HG02840 (cell line): ENCODE measurements at regions not wholly inside any gene's neighbourhood (a gene's known extent, or its start where the extent isn't known, plus 50 kb on each side); places are given as distances from the start of the nearest gene placed in this dataset.

Experiments
- ATAC-seq: cut with Tn5 transposase; IDR thresholded peaks from one replicate; pipeline ENCODE4 v1.9.1; 2021; ENCODE audit warnings: mild to moderate bottlenecking, moderate library complexity, moderate number of reproducible peaks; ENCODE audit not compliant: unreplicated experiment, low FRiP score

DNA sequence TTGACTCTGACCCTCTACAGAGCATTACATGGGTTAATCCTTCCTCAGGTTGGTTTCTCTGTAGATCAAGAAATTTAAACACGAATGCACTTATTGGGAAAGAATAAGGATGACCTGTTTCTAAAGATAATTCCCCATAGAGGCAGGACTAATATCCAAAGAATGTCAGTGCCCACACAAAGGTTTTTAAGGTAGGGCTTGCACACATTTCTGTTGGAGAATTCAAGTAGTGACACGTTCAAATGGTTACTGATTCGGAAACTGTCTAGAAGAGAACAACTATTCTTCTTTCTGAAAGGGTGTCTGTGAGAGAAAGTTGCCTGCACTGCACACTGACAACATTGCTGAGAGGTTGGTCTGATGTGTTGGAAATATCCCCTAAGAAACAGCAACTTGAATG lies 167.3 kb downstream of the ZNF326 start:
- ATAC-seq: no peak

DNA sequence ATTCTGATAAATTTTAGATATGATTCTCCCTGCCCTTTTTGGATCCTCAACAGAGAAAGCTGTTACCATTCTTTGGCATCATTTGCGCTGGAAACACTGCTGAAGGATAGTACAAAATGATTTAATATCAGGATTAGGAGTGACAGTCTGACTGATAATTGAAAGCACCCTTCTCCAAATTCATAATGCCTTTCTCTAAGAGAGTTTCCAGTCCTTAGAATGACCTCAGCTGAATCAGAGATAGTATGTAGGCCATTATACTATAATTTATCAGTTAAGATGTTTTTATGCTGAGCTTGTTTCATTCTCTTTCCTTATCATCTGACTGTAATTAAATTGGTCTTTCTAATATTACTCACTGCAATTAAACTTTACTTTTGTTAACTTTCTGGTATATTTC lies 166.7 kb downstream of the ZNF326 start:
- ATAC-seq: no peak

DNA sequence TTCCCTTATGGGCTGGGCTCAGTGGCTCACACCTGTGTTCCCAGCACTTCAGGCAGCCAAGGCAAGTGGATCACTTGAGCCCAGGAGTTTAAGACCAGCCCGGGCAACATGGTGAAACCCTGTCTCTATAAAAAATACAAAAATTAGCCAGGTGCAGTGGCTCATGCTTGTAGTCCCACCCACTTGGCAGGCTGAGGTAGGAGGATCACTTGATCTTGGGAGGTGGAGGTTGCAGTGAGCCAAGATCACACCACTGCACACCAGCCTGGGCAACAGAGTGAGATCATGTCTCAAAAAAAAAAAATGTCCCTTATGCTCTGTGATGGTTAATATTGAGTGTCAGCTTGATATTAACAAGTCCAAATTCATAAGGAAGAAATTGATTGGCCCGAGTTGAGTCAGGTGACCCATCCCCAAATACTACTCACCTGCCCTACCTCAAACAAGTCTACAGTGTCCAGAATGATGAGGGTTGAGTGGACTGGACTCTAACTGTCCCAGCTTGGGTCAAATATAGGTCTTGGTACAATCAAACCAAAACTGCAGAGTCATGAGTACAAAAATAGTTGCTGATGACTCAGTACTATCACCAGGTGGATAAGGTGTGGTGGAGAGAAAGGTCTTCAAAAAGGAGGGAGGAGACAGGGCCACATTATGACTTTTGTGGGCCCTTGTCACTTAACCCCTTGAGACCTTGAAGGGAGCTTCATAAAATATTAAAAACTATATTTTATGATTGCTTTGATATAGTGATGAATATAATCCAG lies 161.0 kb downstream of the ZNF326 start:
- no peak for ATAC-seq

DNA sequence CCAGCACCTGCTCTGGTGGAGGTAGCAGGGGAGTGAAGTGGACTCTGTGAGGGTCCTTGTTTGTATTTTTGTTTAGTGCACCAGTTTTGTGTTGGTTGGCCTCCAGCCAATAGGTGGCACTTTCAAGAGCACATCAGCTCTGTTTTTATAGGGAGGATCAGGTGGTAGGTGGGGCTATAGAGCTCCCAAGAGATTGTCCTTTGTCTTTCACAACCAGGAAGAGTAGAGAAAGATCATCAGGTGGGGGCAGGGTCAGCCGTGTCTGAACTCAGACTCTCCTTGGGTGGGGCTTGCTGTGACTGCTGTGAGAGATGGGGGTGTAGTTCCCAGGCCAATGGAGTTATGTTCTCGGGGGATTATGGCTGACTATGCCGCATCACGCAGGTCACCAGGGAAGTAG lies 159.8 kb downstream of the ZNF326 start:
- no peak for ATAC-seq

DNA sequence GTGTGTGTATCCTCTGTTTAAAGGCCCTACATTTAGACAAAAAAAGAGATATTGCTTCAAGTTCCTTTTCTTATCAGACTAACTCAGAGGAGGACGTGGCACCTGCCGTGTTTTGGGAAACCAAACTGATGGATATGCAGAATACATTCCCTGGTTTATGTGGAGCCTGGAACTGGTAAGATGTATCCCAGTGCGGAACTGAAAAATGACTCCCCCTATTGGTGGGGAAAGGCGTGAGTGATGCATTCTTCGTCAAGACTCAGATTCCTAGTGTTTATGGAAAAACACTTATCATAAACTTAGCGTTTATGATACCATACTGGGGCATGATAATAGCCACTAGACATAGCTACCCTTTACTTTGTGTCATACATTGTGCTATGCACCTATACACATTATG lies 154.2 kb downstream of the ZNF326 start:
- no peak for ATAC-seq

DNA sequence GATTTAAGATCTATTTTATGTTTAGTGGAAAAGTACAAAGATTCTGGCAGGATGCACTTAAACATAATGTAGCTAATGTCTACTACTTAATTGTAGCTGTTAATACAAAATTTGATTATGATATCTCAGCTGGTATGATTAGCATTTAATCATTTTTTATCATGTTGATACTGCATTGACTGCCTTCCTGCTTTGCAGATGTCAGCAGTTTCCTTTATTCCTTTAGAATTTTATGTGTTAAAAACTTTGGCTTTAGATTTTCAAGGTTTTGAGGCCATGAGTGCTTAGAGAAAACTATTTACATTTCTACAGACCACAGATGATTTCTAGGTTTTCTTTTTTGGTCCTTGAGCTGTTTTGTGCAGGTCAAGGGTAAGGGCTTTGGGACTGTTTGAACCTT lies 152.2 kb downstream of the ZNF326 start:
- ATAC-seq: no peak

DNA sequence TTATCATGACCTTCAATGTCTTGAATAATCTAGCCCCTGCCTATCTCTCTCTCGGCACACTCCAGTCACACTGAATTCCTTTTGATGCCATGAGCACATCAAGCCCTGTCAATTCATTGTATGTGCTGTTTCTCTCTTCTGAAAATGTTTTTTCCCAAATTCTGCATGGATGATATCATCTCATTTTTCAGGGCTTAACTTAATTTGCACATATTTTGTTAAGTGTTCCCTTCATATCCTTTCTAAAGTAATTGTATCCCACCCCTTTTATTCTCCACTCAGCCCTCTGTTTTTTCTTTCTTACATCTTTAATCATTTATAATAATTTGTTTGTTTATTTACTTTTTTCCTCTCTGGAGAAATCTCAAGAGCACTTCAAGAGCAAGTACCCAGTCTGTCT lies 149.9 kb downstream of the ZNF326 start:
- ATAC-seq: no peak

DNA sequence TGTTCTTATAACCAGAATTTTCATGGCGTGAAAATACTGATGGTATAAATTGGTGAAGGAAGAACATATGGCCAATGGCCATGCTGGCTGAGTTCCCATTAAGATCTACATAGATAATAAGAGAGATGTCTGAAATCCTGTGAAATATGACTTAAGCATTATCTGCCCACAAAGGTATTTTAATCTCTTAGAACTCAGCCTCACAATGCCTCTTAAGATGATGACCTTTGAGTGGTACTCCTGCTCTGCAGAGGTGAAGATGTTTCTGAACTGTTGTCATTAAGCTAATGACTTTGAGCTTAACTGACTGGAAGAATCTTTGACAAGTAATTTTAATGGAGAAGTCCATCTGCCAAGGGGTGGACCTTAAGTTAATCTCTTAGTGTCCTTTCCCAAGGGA lies 148.7 kb downstream of the ZNF326 start:
- no peak for ATAC-seq

DNA sequence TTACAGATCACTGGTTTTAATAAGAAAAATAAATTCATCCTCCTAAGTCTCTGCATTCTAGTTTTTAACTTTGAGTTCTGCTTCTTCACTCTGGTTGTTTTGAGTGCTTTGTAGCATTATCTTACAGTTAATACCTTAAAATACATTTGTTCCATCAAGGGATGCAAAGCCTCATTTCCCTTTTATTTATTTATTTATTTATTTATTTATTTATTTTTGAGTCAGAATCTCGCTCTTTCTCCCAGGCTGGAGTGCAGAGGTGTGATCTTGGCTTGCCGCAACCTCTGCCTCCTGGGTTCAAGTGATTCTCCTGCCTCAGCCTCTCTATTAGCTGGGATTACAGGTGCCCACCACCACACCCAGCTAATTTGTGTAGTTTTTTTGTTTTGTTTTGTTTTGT lies 147.8 kb downstream of the ZNF326 start:
- no peak for ATAC-seq

DNA sequence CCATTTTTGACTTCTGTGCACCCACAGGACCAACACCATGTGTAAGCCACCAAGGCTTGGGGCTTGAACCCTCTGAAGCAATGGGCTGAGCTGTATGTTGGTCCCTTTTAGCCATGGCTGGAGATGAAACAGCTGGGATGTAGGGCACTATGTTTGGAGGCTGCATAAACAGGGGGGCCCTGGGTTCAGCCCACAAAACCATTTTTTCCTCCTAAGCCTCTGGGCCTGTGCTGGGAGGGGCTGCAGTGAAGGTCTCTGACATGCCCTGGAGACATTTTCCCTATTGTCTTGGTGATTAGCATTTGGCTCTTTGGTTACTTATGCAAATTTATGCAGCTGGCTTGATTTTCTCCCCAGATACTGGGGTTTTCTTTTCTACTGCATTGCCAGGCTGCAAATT lies 144.9 kb downstream of the ZNF326 start:
- no peak for ATAC-seq

DNA sequence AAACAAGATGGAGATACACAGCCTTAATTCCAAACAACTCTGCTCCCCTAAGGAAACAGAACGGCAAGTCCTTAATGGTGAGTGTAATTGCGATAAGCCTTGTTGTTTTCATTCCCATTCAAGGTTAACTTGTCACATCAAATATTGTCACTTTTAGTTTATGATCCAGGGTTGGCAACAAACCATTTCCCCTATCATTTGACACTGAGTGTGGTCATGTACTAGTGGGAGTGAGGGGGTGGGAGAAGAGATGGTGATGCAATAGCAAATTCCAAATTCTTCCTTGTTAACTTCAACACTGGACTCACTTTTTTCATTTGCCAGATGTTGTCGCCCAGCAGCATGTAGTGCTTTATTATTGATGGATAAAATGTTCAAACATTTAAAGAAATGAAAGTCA lies 140.4 kb downstream of the ZNF326 start:
- ATAC-seq: no peak

DNA sequence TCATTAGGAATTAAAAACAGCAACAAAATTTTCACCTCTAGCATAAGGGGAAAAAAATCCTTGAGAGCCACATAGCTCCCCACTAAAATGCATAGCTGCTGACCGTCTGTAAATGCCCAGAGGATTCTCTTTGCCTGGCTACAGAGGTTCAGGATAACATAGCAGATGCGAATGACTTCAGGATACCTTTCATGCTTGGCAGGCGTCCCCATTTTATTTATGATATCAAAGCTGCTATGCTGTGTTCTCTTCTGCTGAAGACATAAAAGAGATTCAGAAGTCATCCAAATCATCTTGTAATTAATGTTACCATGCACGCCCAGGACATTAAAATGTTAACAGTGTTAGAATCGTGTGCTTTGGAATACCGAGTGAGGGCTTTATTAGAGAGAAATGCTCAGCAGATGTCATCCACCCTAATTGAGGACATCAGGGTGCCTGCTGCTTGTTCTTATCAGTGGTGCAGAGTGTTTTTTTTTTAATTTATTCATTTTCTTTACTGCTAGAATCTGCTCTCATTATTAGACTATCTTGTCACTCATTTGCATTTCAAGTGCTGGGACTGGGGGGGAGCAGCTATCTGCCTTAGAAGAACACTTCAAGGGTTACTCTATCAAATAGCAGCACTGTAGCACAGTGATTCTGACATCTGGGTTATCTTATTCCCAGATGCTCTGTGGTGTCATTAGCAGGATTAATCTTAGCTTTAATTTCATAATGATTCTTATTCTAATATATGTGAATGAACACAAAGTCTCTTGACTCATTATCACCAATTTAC lies 139.5 kb downstream of the ZNF326 start:
- ATAC-seq: no peak

DNA sequence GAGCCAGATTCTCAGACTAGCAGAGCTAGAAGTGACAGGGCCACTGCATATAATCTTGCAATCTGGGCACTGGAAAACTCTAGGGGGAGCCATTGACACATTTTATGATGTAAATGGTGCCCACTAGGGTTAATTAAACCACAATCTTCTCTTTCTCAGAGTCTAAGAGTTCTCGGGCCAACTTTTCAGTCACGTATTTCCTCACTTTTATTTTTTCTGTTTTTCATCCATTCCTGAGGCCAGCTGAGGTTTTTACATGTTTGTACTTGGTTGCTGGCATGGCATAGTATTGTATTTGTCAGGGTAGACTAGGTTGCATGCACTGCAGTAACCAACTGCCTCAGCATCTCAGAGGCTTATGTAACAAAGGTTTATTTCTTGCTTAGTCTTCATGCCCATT lies 138.2 kb downstream of the ZNF326 start:
- ATAC-seq: no peak

DNA sequence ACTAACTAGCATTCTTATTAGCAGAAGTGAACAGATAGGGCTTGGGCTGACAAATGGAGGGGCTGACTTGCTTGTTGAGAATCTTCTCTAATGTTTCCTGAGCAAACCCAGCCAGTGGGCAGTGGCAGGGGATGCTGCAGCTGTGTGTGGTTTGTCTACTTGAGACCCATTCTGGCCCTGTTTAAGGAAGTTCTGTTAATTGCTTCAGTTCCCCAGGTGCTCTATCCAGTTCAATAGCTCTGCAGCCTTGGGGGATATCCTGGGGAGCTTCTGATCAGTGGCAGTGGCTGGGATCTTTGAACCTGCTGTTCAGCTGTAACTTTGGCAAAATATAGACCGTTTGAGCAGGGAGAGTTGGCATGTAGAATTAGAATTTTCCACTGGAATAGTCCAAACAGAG lies 137.4 kb downstream of the ZNF326 start:
- no peak for ATAC-seq

DNA sequence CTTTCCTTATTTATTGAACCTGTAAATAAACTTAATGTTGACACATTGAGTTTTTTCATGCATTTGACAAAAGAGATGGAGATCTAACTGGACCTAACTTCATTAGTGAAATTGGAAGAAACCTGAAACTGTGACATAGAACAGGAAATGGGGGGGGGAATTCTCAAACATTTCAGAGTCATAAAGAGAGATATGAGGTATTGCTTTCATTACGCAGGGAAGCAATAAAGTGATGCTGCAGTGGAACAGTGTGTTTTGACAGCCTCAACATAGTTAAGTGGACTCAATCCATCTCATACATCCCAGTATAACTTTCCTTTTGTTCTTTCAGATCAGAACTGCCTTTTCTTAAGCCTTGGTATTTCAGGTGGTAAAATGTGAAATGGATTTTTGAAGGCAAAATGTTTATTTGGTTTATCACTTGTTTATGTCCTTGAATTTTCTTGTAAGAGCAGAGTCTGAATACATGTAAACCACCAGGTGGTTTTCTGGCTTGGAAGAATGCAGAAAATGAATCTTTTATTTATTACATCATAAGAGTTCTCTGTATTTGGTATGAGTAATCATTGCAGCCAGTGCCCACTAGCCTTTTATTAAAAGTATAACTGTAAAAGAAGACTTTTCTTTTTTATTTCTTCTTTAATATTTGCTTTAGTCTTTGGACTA lies 132.5 kb downstream of the ZNF326 start:
- ATAC-seq: no peak

DNA sequence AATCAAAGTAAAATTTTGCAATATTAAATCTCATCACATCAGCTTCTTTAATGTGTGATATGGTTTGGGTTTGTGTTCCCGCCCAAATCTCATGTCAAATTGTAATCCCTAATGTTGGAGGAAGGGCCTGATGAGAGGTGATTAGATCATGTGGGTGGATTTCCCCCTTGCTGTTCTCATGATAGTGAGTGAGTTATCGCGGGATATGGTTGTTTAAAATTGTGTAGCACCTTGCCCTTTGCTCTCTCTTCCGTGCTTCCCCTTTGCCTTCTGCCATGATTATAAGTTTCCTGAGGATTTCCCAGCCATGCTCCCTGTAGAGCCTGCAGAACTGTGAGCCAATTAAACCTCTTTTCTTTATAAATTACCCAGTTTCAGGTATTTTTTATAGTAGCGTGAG lies 131.9 kb downstream of the ZNF326 start:
- no peak for ATAC-seq

DNA sequence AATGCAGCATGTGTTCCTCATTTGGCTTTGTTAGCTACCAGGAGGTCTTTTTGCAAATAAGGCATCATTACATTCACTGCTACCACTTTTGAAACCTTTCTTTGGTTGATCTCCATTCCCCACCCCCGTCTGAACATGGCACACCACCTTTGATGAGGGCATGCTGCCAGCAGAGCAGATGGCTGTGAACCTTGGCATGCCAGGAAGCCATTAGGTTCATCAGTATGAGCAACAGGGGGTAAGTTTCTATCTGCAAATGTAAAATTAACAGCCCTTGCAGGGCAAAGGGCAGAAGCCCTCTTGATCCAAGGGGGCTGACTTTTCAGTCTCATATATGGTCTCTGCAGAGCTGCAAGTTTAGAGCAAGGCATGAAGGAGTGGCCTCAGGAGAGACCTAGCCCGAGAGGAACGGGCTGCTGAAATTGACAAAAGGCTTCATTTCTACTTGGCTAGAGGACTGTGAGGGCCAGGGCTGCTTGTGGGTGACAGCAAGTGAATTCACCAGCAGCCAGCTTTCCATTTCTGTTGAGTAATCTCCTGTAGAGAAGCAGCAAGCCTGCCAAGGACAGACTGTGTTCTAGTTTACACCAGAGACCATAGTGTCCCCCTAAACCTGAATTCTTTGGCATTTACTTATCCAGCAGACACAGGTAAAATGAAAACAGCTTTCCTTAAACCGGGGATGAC lies 127.9 kb downstream of the ZNF326 start:
- ATAC-seq: no peak

DNA sequence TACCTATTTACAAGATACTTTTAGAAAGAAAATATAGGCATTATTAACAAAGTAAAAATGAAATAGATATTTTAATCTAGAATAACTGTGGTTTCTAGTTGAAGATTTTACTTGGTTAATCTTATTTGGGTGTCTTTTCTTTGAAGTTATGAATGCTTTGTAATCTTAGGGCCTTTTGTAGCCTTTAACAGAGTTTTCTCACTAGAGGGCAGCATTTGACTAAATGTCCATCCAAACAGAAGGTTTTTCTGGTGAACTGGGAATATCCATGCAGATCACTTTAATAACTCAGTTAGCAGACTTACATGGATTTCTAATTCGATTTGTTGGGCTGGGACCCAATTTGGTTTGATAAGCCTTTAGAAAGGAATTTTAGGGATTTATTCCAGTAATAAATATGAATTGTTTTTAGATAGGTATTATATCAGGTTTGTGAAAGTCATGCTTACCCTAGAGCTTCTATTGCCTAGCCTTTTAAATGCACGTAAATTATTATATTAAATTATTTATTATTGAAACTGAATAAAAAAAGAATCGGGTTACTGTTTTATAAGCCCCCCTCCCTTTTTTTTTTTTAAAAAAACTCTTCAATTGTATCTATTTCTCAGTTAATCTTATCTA lies 119.7 kb downstream of the ZNF326 start:
- no peak for ATAC-seq

DNA sequence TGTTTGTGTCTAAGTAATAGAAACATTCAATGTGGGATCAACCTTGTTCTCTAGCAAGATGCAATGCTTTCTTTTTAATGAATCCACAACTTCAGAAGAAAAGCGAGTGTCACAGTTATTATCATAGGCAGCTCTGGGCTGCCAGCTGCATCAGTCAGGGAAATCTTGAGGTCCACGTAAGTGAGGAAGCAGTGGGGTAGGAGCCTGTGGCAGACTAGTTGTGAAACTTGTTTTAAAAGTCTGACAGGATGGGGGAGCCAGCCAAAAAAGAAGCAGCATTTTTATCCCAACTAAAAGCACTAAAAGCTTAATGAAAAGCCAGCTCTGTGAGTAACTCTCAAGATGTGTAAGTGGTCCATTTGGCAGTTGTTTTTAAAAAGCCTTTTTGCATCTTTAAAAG lies 113.1 kb downstream of the ZNF326 start:
- no peak for ATAC-seq

DNA sequence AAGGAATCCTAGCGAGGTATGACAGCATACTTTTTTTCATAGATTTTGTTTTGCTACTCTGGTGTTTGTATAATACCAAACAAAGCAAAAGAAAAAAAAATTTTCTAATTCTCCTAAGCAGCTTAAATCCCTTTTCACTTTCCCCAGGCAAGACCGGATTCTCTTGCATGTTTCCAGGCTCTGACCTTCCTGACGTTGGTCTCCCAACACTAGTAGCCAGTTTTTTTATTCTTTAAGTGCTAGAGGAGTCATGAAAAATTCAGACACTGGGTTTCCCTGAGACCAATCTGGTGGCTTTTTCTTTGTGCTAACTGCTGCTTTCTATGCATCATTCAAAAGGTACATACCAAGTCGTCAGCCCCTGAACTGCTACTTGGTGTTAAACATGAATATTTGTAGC lies 111.4 kb downstream of the ZNF326 start:
- ATAC-seq: no peak
